GM18511 (cell line): ENCODE measurements at regions not wholly inside any gene's neighbourhood (a gene's known extent, or its start where the extent isn't known, plus 50 kb on each side); places are given as distances from the start of the nearest gene placed in this dataset.
"Not testable (repeated sequence)": the region's sequence is repeated elsewhere in the genome, so short reads cannot be mapped to it uniquely, and the experiment has no call there.

Experiments used
- ATAC-seq: cut with Tn5 transposase; IDR thresholded peaks from one replicate; pipeline ENCODE4 v1.9.1; 2021; ENCODE audit warnings: mild to moderate bottlenecking, moderate library complexity; ENCODE audit not compliant: unreplicated experiment

DNA sequence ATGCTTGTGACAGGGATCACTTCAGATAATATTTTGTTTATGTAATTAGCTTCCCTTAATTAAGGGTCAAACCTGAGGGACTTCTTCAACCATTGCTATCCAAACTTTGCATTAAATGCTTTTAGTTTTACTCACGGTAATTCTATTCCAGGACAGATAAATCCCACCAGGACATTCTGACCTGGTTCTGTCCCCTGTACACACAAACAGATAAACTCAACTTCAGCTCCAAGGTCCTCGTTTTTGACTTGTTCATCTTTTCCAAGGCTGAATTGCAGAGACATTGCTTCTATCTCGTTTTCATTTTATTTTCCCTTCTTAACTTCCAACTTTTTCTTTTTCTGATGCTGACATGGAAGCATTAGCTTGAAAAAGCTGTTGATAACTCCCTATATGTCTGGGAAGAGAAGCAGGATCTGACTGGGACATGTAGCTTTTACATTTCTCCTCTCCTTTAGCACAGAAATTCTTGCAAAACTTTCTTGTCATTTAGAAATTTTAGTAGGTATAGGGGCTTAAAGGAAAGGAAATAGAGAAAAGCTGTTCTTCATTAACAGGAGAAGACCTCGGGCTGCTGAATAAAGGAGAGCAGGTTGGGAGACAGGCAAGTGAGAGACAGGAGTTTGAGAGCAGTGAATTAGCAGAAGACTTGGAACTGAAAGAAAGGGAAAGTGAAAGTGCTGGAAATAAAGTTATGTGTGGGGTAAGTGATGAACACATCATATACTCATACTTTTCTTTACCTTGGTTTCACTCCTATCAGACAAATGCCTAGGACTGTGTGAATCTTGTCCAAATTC lies 231.7 kb upstream of the B3GALT2 start:
- peak; percentile 82 for ATAC-seq

DNA sequence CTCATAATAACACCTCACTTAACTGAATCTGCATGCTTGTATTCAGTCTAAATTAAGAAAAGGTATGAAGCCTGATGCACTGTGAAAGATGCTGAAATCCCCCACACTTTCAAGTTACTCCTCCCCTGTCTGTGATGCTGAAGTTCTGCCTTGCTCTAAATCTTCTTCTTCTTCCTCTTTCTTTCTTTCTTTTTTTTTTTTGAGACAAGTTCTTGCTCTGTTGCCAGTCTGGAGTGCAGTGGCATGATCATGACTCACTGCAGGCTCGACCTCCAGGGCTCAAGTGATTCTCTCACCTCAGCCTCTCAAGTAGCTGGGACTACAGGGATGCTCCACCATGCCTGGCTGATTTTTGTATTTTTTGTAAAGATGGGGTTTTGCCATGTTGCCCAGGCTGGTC lies 231.0 kb upstream of the B3GALT2 start:
- no peak for ATAC-seq

DNA sequence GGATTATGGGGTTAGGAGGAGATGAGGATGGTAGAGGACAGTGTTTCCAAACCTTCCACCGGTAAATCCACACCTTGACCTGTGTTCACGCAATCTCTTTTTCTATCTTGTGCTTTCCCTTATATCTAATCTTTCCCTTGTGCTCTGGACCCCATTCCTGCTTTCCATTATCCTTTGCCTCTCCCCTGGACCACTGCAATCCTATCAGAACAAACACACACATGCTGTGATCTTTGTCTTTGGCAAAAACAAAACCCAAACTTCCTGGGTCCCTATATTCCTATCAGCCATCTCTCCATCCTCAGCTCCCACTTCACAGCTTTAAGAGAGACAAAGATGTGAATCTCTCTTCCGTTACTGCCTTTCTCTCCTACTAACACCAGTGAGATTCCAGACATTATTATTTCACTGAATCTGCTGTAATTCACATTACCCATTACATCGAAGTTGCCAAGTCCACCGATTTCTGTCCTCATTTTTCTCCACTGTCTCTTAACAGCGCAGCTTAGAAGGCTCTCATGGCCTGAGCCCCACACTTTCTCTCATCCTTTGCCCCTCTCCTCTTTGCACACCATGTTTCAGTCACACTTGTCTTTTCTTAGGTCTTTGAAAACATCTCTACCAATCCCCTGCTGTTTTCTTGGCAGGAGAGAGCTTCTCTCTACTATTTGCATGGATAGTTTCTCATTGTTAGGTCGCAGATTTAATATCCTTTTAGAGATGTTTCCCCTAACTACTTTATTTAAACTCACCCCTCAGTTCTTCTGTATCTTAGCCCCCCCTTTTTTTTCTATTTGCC lies 230.0 kb upstream of the B3GALT2 start:
- ATAC-seq, result no peak

DNA sequence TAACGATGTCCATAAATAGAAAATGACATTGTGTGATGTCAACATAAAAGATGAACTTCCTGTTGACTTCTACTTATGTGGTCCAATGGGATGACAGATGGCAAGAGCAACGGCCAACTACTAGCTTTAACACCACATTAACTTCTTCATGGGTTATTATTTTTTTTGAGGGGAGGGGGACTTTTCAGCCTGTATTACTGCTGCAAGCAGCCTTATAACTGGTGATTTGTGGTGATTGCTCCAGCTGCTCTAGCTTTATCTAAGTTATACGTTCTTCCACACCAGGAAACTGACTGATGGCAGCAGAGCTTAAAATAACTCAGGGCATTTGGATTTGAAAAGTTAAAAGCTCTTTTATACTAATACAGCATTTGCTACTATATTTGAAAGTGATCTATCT lies 228.8 kb upstream of the B3GALT2 start:
- ATAC-seq, result no peak

- no peak for ATAC-seq
These were observed 227.0 kb upstream of the B3GALT2 start for GRCh38 chr1:193413376-193413775.

DNA sequence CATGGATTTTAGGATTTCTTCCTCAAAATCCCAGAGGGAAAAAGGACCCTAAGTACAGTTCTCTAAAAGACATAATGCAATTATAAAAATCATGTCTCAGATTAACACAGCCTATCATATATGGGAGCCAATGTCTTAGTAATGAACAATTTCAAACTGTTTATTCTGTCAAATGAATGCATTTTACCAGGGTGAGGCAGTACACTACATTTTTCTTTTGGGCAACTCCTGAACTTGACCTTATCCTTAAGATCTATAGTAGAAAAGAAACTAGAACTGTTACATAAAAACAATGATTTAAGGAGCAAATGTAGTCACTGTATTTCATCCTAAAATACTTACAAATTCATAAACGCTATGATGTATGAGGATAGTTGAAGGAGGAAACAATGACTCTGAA lies 226.3 kb upstream of the B3GALT2 start:
- no peak for ATAC-seq

- no peak for ATAC-seq
These were observed 225.3 kb upstream of the B3GALT2 start for GRCh38 chr1:193411714-193412113.

DNA sequence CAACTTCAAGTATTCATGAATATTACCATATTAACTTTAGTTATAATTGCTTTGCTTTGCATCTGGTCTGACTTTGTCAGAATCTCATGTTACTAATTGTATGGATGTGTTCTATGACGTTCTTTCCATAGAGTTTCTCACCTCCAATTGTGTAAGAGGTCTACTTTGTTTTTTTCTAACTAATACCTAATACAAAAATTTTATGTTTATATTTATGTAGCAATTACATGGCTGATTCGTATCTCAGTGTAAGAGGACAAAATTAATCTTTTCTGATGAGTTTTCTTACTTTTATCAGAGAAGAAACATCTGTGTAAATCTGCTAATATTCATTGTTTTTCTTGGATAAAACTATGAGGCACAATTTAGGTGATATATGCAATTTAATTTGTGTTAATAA lies 224.8 kb upstream of the B3GALT2 start:
- no peak for ATAC-seq

DNA sequence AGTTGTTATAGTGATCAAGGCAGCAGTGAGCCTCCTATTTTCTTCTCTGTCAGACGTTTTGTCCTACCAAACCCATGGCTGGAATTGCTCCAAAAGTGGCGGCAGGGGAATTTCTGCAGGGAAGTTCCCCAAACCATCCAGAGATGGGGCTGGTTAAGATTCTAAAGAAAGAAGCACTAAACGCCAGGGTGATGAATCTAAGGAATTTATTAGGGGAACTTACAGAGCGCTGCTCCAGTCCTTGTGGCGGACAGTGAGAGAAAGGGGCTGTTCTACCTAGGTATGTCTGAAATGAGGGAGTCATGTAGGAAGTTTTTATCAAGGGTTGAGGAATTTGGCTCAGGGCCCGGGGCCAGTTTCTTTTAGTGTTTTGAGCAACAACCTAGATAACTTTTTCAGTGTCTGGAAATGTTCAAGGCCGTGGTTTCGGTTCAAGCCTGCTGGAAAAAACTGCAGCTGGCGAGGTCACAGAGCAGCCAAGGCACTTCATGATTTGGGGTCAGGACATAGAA lies 222.4 kb upstream of the B3GALT2 start:
- no peak for ATAC-seq

DNA sequence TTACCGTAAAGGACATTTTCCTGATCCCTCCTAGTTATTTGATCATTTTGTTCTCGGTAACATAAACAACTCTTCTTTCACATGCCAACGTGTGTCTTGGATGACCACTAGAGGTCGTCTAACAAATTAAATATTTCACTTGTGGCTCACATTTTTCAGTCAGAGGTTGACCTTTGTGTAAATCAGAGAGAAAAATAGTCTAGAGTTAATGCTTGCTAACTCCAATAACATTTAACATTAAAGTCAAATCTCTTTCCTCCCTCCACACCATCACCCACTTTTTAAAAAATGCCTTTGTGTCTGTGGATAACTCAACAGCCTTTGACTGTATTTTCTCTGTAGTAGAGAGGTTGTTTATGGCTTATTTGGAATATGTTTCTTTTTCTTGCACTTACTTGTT lies 220.5 kb upstream of the B3GALT2 start:
- peak; percentile 83 for ATAC-seq

DNA sequence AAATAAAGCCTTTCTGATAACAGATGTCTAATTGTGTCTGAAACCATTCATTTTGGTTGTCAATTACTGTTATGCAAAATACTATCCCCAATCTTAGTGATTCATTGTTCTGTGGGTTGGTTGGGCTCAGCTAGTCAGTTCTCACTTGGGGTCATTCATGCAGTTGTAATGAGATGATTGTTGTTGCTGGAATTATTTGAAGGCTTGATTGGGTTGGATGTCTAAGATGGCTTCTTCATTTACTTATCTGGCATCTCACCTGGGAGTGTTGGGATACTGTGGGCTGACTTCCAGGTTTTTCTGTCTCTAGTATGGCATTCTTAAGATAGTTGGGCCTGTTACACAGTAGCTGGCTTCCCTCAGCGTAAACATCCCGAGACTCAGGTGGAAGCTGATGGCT lies 217.8 kb upstream of the B3GALT2 start:
- ATAC-seq, result no peak

DNA sequence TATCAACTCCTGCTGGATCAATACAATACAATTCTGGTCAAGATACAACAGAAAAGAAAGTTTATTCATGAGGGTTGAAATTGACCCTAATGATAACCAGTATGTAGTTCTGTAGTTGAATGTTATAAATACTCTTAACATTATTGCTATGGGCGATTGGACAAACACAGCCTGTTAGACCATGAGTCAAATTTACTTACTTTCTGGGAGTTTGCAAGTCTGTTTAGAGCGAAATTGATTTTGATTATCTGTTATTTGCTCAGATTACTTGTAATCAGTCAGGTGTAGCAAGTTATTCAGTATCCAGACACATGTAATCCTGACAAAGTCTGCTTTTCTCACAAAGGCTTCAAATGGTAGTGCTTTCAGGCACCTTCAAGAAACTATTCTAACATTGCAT lies 216.6 kb upstream of the B3GALT2 start:
- ATAC-seq, result no peak

GRCh38 chr1:193402037-193402436 lies 215.6 kb upstream of the B3GALT2 start:
- ATAC-seq, result no peak

DNA sequence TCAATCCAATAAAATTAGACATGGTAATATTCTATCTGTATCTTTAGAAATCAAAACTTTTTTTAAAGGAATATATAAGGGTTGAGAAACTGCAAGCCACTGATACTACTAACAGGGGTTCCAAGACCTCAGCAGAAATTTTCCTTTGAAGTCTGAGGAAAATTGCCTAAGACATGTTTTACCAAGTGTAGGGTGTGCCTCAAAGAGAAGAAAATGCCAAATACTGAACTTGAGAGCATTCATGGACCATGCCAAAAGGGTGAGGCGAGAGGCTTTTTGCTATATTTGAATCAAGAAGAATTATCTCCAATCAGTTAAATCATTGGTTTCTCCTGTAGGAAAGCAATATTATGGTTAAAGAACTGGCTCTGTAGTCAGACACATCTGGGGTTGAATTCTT lies 207.9 kb upstream of the B3GALT2 start:
- no peak for ATAC-seq

GRCh38 chr1:193392686-193393085 lies 206.3 kb upstream of the B3GALT2 start:
- no peak for ATAC-seq

DNA sequence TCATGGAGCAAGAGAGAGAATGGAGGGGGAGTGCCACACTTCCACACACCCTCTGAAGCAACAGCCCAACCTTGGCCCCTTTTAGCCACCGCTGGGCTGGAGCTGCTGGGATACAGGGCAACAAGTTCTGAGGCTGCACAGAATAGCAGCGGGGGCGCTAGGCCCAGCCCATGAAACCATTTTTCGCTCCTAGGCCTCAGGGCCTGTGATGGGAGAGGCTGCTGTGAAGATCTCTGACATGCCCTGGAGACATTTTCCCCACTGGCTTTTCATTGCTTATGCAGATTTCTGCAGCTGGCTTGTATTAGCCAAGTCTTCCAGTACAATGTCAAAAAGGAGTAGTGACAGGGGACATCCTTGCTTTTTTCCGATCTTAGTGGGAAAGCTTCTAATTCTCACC lies 202.3 kb upstream of the B3GALT2 start:
- no peak for ATAC-seq

- ATAC-seq, result no peak
These were observed 201.8 kb upstream of the B3GALT2 start for GRCh38 chr1:193388165-193388564.

DNA sequence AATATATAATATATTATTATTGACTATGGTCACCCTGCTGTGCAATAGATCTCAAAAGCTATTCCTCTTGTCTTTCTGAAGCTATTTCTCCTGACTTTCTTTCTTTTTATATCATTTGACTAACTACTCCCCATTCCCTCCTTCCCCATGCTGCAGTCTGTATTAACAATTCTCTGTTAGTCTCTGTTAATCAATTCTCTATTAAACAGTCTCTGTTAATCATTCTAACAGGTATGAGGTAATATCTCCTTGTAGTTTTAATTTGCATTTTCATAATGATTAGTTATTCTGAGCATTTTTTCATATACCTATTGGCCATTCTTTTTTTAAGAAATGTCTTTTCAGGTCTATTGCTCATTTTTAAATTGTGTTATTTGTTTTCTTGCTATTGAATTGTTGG lies 201.0 kb upstream of the B3GALT2 start:
- ATAC-seq, result no peak

- ATAC-seq, result not testable (repeated sequence)
These were observed 192.0 kb upstream of the B3GALT2 start for GRCh38 chr1:193378451-193378850.

DNA sequence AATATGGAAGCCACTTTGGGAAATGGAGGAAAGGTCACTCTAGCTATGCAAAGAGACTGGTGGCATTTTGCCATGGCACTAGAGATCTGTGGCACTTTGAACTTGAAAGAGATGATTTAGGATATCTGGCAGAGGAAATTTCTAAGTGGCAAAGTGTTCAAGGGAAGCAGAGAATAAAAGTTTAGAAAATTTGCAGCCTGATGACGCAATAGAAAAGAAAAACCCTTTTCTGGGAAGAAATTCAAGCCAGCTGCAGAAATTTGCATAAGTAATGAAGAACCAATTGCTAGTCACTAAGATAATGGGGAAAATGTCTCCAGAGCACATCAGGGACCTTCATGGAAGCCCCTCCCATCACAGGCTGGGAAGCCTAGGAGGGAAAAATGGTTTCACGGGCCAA lies 191.1 kb upstream of the B3GALT2 start:
- ATAC-seq, result no peak

DNA sequence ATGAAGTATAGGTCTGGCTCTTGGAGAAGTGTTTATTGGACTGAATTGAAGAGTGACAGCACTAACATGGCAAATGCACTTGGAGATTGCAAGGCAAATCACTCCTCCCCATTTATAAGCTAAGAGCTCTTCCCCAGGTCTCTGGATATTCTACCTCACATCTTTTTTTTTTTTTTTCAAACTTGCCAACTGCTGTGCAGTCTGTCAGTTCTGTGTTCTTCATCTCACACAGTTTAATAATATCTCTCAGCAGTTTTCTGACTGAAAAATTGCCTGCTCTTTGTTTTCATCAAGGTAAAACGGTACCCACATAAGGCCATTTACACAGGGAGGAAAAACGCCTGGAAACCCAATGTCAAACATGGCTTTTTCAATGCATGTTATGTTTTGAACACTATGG lies 186.1 kb upstream of the B3GALT2 start:
- ATAC-seq, result no peak

GRCh38 chr1:193368302-193368701 lies 181.9 kb upstream of the B3GALT2 start:
- peak; percentile 82 for ATAC-seq
